ES-I3 (cell line): ENCODE measurements at regions not wholly inside any gene's neighbourhood (a gene's known extent, or its start where the extent isn't known, plus 50 kb on each side); places are given as distances from the start of the nearest gene placed in this dataset.
"Not testable (repeated sequence)": the region's sequence is repeated elsewhere in the genome, so short reads cannot be mapped to it uniquely, and the experiment has no call there.

Experiments
- H3K36me3 ChIP-seq: 2 replicates; pipeline ENCODE4 v1.6.1; 2013; ENCODE audit warnings: mild to moderate bottlenecking, low read length, control low read depth, moderate library complexity; ENCODE audit not compliant: insufficient read depth
- H3K4me1 ChIP-seq: 2 replicates; pipeline ENCODE4 v1.6.1; 2013; ENCODE audit warnings: mild to moderate bottlenecking, control low read depth, low read length; ENCODE audit not compliant: insufficient read depth
- H3K9ac ChIP-seq: 2 replicates; pipeline ENCODE4 v1.6.1; 2013; ENCODE audit warnings: low read depth, mild to moderate bottlenecking, low read length, moderate library complexity
- H3K9me3 ChIP-seq: 2 replicates; pipeline ENCODE4 v1.6.1; 2013; ENCODE audit warnings: mild to moderate bottlenecking, low read length, moderate library complexity; ENCODE audit not compliant: control insufficient read depth, insufficient read depth

- H3K4me1 ChIP-seq: no peaks in the 10 kb centered on the region
- no peaks in the 10 kb centered on the region for H3K9me3 ChIP-seq
- no peak overlapping the region for H3K9ac ChIP-seq
- H3K36me3 ChIP-seq: no peaks in the 10 kb centered on the region; the same call in 1 of the 2 replicates
Measured at GRCh38 chr12:83515306-83516026, 828.8 kb downstream of the TMTC2 start.

GRCh38 chr12:83514372-83514771 is 827.7 kb downstream of the TMTC2 start:
- no peaks in the 10 kb centered on the region for H3K4me1 ChIP-seq
- no peak overlapping the region for H3K9ac ChIP-seq
- H3K36me3 ChIP-seq: no peaks in the 10 kb centered on the region; the same call in 1 of the 2 replicates
- no peaks in the 10 kb centered on the region for H3K9me3 ChIP-seq

GRCh38 chr12:83506841-83507240 is 820.1 kb downstream of the TMTC2 start:
- no peaks in the 10 kb centered on the region for H3K4me1 ChIP-seq
- H3K9ac ChIP-seq: no peak overlapping the region
- H3K9me3 ChIP-seq: no peaks in the 10 kb centered on the region
- no peaks in the 10 kb centered on the region for H3K36me3 ChIP-seq

GRCh38 chr12:83505586-83505985 is 818.9 kb downstream of the TMTC2 start:
- Histone ChIP-seq H3K4me1 (no peaks in the 10 kb centered on the region), H3K9me3 (no peaks in the 10 kb centered on the region; the same call in 1 of the 2 replicates), H3K9ac (no peak overlapping the region), H3K36me3 (no peaks in the 10 kb centered on the region)

- H3K9ac ChIP-seq, H3K36me3 ChIP-seq, H3K9me3 ChIP-seq, H3K4me1 ChIP-seq: not testable (repeated sequence)
Measured at GRCh38 chr12:83499894-83500293, 813.2 kb downstream of the TMTC2 start.

- H3K36me3 ChIP-seq: no peaks in the 10 kb centered on the region
- H3K9me3 ChIP-seq: no peaks in the 10 kb centered on the region
- H3K4me1 ChIP-seq: no peaks in the 10 kb centered on the region
- no peak overlapping the region for H3K9ac ChIP-seq
Measured at GRCh38 chr12:83477696-83478095, 791.0 kb downstream of the TMTC2 start.

- Histone ChIP-seq H3K9me3 (no peaks in the 10 kb centered on the region), H3K4me1 (no peaks in the 10 kb centered on the region), H3K9ac (no peak overlapping the region), H3K36me3 (no peaks in the 10 kb centered on the region)
Measured at GRCh38 chr12:83476695-83477690, 790.3 kb downstream of the TMTC2 start.

GRCh38 chr12:83476006-83476405 is 789.3 kb downstream of the TMTC2 start:
- H3K9me3 ChIP-seq: no peaks in the 10 kb centered on the region
- no peak overlapping the region for H3K9ac ChIP-seq
- no peaks in the 10 kb centered on the region for H3K36me3 ChIP-seq

GRCh38 chr12:83474369-83474768 is 787.7 kb downstream of the TMTC2 start:
- no peaks in the 10 kb centered on the region for H3K4me1 ChIP-seq
- H3K9me3 ChIP-seq: no peaks in the 10 kb centered on the region
- no peaks in the 10 kb centered on the region for H3K36me3 ChIP-seq
- no peak overlapping the region for H3K9ac ChIP-seq

More at GRCh38 chr12:83476006-83476405, 789.3 kb downstream of the TMTC2 start:
- no peaks in the 10 kb centered on the region for H3K4me1 ChIP-seq

GRCh38 chr12:83473408-83474095 is 786.8 kb downstream of the TMTC2 start:
- H3K36me3 ChIP-seq: no peaks in the 10 kb centered on the region
- no peak overlapping the region for H3K9ac ChIP-seq
- no peaks in the 10 kb centered on the region for H3K9me3 ChIP-seq
- no peaks in the 10 kb centered on the region for H3K4me1 ChIP-seq

- Histone ChIP-seq H3K9me3 (no peaks in the 10 kb centered on the region), H3K36me3 (no peaks in the 10 kb centered on the region), H3K4me1 (no peaks in the 10 kb centered on the region)
Measured at GRCh38 chr12:83472772-83473171, 786.1 kb downstream of the TMTC2 start.

GRCh38 chr12:83472350-83472749 is 785.6 kb downstream of the TMTC2 start:
- Histone ChIP-seq H3K4me1 (no peaks in the 10 kb centered on the region), H3K9me3 (no peaks in the 10 kb centered on the region), H3K9ac (no peak overlapping the region), H3K36me3 (no peaks in the 10 kb centered on the region)

More at GRCh38 chr12:83472772-83473171, 786.1 kb downstream of the TMTC2 start:
- no peak overlapping the region for H3K9ac ChIP-seq

GRCh38 chr12:83471341-83471740 is 784.6 kb downstream of the TMTC2 start:
- Histone ChIP-seq H3K9ac (no peak overlapping the region), H3K36me3 (no peaks in the 10 kb centered on the region), H3K9me3 (no peaks in the 10 kb centered on the region), H3K4me1 (no peaks in the 10 kb centered on the region)

GRCh38 chr12:83470749-83471148 is 784.0 kb downstream of the TMTC2 start:
- Histone ChIP-seq H3K36me3 (no peaks in the 10 kb centered on the region), H3K4me1 (no peaks in the 10 kb centered on the region), H3K9me3 (no peaks in the 10 kb centered on the region), H3K9ac (no peak overlapping the region)
